GM12892 (cell line): ENCODE measurements at regions not wholly inside any gene's neighbourhood (a gene's known extent, or its start where the extent isn't known, plus 50 kb on each side); places are given as distances from the start of the nearest gene placed in this dataset.

ENCODE experiments used
- POLR2A ChIP-seq: IDR thresholded peaks from 2 replicates; pipeline ENCODE4 v1.6.1; 2011; ENCODE audit warnings: low read depth, low read length, control low read depth
- POLR2AphosphoS5 ChIP-seq: IDR thresholded peaks from 2 replicates; pipeline ENCODE4 v1.6.1; 2011; ENCODE audit warnings: low read depth, low read length, control low read depth

- TF ChIP-seq POLR2AphosphoS5 (no peak), POLR2A (no peak)
Observed at GRCh38 chr6:117174835-117175360, 90.5 kb upstream of the VGLL2 start.
